ENCODE measurements at regions not wholly inside any gene's neighbourhood (a gene's known extent, or its start where the extent isn't known, plus 50 kb on each side); places are given as distances from the start of the nearest gene placed in this dataset.

DNA sequence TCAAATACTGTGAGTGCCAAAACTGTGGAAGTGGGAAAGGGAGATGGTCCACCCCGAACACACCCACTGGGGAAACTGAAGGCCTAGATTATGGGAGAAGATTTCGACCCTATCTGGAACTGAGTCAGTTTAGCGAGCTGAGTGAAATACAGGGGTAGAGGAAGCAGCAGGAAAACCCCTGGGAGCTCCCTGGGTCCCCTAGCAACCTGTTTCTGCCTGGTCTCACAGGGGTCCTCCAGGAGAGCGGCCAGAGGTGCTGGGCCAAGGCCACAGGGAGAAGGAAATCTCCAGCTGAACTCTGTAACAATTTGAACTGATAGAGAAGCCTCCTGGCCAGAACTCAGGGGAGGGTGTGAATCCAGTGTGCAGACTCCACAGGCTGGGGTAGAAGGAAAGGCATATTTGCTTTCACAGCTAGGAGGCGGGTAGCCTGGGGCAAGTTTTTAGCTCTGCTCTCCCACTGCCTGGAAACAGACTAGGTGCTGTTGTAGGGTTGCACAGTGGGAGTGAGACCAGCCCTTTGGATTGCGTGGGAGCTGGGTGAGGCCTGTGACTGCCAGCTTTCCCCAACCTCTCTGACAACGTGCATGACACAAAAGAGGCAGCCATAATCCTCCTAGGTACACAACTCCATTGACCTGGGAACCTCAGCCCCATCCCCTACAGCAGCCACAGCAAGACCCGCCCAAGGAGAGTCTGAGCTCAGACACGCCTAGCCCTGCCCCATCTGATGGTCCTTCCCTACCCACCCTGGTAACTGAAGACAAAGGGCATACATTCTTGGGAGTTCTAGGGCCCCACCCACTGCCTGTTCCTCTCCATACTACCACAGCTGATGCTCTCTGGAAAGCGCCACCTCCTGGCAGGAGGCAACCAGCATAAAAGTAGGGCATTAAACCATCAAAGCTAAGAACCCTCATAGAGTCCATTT is 78.8 kb upstream of the GPBP1 start:
- no peak overlapping the region for H3K4me3 ChIP-seq (ENCODE audit: low read depth, low read length)
- TF ChIP-seq, protein P1, sequence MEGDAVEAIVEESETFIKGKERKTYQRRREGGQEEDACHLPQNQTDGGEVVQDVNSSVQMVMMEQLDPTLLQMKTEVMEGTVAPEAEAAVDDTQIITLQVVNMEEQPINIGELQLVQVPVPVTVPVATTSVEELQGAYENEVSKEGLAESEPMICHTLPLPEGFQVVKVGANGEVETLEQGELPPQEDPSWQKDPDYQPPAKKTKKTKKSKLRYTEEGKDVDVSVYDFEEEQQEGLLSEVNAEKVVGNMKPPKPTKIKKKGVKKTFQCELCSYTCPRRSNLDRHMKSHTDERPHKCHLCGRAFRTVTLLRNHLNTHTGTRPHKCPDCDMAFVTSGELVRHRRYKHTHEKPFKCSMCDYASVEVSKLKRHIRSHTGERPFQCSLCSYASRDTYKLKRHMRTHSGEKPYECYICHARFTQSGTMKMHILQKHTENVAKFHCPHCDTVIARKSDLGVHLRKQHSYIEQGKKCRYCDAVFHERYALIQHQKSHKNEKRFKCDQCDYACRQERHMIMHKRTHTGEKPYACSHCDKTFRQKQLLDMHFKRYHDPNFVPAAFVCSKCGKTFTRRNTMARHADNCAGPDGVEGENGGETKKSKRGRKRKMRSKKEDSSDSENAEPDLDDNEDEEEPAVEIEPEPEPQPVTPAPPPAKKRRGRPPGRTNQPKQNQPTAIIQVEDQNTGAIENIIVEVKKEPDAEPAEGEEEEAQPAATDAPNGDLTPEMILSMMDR (IDR thresholded peaks at IDR 0.05; ENCODE audit: borderline replicate concordance, insufficient read depth, low read depth, low read length) = peak; percentile 19; the same call in 1 of the 2 replicates

DNA sequence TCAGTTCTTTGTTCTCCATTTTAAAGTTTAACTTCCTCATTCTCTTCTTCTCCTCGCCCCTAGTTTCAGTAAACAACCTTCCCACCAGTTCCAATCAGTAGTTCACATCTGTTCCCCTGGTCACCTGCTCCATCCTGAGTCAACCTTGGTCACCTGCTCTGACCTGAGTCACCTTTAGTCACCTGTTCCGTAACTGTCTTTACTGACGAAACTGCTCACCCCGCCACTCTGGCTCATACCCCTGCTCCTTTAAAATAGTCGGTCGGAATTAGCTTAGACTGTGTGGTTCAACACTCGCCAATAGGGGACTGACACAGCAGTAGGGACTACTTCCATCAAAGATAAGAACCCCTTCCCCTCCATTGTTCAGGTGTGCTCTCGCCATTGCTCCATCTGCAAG is 76.3 kb upstream of the GPBP1 start:
- TF ChIP-seq, protein P1 (IDR thresholded peaks at IDR 0.05; ENCODE audit: borderline replicate concordance, insufficient read depth, low read depth, low read length) = no peak

DNA sequence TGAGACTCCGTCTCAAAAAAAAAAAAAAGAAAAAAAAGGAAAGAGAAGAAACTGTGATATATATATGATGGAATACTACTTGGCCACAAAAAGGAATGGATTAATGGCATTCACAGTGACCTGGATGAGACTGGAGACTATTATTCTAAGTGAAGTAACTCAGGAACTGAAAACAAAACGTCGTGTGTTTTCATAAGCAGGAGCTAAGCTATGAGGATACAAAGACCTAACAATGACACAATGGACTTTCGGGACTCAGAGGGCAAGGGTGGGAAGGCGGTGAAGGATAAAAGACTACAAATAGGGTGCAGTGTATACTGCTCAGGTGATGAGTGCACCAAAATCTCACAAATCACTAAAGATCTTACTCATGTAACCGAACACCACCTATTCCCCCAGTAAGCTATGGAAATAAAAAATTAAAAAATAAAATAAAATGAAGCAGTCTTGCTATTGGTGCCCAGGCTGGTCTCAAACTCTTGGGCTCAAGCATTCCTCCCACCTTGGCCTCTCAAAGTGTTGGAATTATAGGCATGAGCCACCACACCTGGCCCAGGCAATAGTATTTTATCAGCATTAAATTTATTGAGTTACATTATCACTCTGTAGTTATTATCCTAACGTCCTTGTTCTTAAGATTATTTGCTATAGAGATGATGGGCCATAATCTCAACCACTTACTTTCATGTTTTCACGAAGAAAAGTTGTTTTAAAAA is 71.5 kb upstream of the GPBP1 start:
- H3K4me3 ChIP-seq (ENCODE audit: low read depth, low read length) = no peak overlapping the region
- TF ChIP-seq, protein P1 (IDR thresholded peaks at IDR 0.05; ENCODE audit: borderline replicate concordance, insufficient read depth, low read depth, low read length) = no peak

More for the DNA sequence above, 76.3 kb upstream of the GPBP1 start:
- H3K4me3 ChIP-seq (ENCODE audit: low read depth, low read length) = no peak overlapping the region

DNA sequence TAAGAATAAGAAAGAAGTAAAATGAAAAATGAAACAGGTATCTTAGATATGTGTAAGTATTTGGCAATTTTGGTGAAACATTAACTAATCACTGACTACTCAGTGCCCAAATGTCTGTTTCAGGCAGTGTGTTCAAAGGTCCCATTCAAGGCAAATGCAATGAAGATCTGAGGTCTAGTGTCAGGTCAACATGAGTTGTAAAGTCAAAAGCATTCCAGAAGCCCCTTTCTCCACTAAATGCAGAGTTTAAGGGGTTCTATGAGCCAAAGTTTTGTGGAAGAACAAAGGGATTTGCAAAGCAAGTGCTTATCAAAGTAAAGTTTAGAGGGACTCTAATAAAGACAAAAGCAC is 71.0 kb upstream of the GPBP1 start:
- no peak overlapping the region for H3K4me3 ChIP-seq (ENCODE audit: low read depth, low read length)
- TF ChIP-seq, protein P1 (IDR thresholded peaks at IDR 0.05; ENCODE audit: borderline replicate concordance, insufficient read depth, low read depth, low read length) = no peak

DNA sequence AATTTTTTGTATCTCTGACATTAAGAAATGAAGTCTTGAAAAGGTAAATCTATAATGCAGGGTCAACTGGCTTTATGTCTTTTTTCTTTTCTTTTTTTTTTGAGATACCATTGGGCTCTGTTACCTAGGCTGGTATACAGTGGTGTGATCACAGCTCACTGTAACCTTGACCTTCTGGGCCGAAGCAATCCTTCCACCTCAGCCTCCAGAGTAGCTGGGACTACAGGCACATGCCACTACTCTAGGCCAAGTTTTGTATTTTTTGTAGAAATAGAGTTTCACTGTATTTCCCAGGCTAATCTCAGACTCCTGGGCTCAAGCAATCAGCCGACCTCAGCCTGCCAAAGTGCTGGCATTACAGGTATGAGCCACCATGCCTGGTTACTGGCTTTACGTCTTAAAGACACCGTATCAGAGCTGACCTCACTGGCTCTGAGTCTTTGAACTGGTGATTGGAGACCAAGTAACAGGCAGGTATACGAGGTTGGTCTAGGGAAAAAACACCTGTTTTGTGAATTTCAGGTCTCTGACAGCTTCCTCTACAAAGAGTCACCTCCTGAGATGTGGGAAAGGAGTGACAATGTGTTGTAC is 70.4 kb upstream of the GPBP1 start:
- no peak overlapping the region for H3K4me3 ChIP-seq (ENCODE audit: low read depth, low read length)
- TF ChIP-seq, protein P1 (IDR thresholded peaks at IDR 0.05; ENCODE audit: borderline replicate concordance, insufficient read depth, low read depth, low read length) = no peak

DNA sequence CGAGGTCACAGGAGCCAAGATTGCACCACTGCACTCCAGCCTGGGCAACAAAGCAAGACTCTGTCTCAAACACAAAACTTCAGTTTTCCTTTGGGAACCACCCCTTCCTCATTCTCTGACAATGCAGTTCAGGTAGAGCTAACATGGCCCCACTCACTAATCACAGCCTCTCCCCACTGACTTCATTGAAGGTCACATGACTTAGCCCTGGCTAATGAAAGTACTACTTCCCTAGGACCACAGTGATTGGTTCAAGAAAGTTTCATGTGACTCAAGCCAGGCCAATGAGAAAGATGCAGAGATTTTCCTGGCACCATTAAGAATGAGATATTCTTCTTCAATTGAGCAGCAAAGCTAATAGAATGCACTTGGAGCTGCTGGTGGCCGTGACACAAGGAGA is 67.2 kb upstream of the GPBP1 start:
- TF ChIP-seq, protein P1 (IDR thresholded peaks at IDR 0.05; ENCODE audit: borderline replicate concordance, insufficient read depth, low read depth, low read length) = no peak
- no peak overlapping the region for H3K4me3 ChIP-seq (ENCODE audit: low read depth, low read length)
